ENCODE measurements at regions not wholly inside any gene's neighbourhood (a gene's known extent, or its start where the extent isn't known, plus 50 kb on each side); places are given as distances from the start of the nearest gene placed in this dataset.

DNA sequence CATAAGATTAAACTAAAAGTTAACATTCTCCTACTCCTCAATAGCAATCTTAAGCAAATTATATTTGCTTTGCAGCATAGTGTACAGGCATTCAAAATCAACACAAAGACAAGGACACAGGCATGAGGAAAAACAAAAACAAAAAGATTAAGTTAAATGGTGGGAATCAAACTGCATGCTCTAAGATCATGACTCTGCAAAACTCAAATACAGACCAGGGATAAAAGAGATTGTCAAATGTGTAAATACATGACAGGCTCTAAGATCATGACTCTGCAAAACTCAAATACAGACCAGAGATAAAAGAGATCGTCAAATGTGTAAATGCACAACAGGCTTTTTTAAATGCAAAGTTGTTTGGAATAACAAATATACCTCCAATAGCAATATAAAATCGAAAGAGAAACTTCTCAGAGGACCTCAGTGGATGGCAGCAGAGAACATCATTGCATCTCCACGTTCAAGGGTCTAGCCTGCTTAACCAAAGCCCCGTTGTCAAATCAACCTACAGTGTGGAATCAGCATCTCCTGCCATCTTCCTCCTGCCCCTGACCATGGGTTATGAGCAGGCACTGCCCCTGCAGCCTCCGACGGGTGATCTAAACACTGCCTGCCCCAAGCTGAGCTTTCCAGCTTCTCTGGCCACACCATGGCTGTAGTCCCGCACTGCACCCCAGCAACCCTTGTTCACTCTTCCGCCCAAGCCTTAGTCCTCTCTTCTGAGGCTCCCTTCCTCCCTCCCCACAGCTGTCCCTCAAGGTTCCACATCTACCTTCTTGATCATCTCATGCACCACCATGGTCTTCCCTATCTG lies 446.1 kb downstream of the SOX9 start:
- Histone ChIP-seq H3K9me2 (replicated peaks; ENCODE audit: insufficient read depth, low read length) (no peaks in the 10 kb centered on the region), H3K27me3 (ENCODE audit: low read length) (no peaks in the 10 kb centered on the region), H3K4me3 (ENCODE audit: insufficient read depth, low read length, poor library complexity, severe bottlenecking) (no peak overlapping the region), H3K9me3 (ENCODE audit: insufficient read depth, low read length) (no peaks in the 10 kb centered on the region), H3F3A (ENCODE audit: insufficient read depth) (no peaks in the 10 kb centered on the region), H4K20me1 (ENCODE audit: low read depth, low read length) (no peaks in the 10 kb centered on the region), H2AFZ (ENCODE audit: low read depth, low read length, severe bottlenecking) (no peak overlapping the region), H3K4me2 (ENCODE audit: low read depth, low read length, poor library complexity, severe bottlenecking) (no peak overlapping the region), H3K9ac (ENCODE audit: low read length) (no peak overlapping the region), H3K36me3 (ENCODE audit: low read length) (no peaks in the 10 kb centered on the region), H3K79me2 (ENCODE audit: insufficient read depth, low read length) (no peaks in the 10 kb centered on the region), H3K27ac (ENCODE audit: low read depth, low read length) (no peak overlapping the region)
- TF ChIP-seq, protein P1, sequence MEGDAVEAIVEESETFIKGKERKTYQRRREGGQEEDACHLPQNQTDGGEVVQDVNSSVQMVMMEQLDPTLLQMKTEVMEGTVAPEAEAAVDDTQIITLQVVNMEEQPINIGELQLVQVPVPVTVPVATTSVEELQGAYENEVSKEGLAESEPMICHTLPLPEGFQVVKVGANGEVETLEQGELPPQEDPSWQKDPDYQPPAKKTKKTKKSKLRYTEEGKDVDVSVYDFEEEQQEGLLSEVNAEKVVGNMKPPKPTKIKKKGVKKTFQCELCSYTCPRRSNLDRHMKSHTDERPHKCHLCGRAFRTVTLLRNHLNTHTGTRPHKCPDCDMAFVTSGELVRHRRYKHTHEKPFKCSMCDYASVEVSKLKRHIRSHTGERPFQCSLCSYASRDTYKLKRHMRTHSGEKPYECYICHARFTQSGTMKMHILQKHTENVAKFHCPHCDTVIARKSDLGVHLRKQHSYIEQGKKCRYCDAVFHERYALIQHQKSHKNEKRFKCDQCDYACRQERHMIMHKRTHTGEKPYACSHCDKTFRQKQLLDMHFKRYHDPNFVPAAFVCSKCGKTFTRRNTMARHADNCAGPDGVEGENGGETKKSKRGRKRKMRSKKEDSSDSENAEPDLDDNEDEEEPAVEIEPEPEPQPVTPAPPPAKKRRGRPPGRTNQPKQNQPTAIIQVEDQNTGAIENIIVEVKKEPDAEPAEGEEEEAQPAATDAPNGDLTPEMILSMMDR (IDR thresholded peaks at IDR 0.05; ENCODE audit: insufficient read depth, low read length, poor library complexity, severe bottlenecking), result no peak
- no peak for TF ChIP-seq EZH2phosphoT487 (conservative IDR thresholded peaks at IDR 0.05; ENCODE audit: low read length)

DNA sequence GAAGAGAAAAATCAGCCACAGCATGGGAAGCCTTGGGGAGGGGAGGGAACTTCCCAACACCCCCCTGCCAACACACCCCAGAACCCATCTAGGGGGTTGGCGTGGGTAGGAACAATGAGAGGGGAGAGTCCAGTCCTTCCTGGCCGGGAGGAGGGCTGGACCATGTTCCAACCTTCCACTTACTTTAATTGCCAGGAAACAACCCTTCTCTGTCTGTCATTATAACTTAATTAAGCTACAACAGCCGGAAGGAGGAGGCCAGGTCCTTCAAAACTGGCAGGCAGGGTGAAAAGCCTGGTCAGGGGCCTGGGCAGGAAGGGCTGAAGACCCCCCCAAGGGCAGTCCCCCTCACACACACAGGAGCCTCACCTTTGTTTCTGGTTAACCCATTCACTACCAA lies 447.0 kb downstream of the SOX9 start:
- TF ChIP-seq, protein P1 (IDR thresholded peaks at IDR 0.05; ENCODE audit: insufficient read depth, low read length, poor library complexity, severe bottlenecking), result no peak
- TF ChIP-seq EZH2phosphoT487 (conservative IDR thresholded peaks at IDR 0.05; ENCODE audit: low read length), result no peak
- H3K27me3 ChIP-seq (ENCODE audit: low read length), result no peaks in the 10 kb centered on the region
- H3K9ac ChIP-seq (ENCODE audit: low read length), result no peak overlapping the region
- H3K4me2 ChIP-seq (ENCODE audit: low read depth, low read length, poor library complexity, severe bottlenecking), result no peak overlapping the region
- H2AFZ ChIP-seq (ENCODE audit: low read depth, low read length, severe bottlenecking), result no peak overlapping the region
- no peaks in the 10 kb centered on the region for H4K20me1 ChIP-seq (ENCODE audit: low read depth, low read length)
- H3K9me2 ChIP-seq (replicated peaks; ENCODE audit: insufficient read depth, low read length), result no peaks in the 10 kb centered on the region
- H3F3A ChIP-seq (ENCODE audit: insufficient read depth), result no peaks in the 10 kb centered on the region
- no peak overlapping the region for H3K27ac ChIP-seq (ENCODE audit: low read depth, low read length)
- no peaks in the 10 kb centered on the region for H3K9me3 ChIP-seq (ENCODE audit: insufficient read depth, low read length)
- no peaks in the 10 kb centered on the region for H3K36me3 ChIP-seq (ENCODE audit: low read length)
- no peak overlapping the region for H3K4me3 ChIP-seq (ENCODE audit: insufficient read depth, low read length, poor library complexity, severe bottlenecking)
- no peaks in the 10 kb centered on the region for H3K79me2 ChIP-seq (ENCODE audit: insufficient read depth, low read length)

DNA sequence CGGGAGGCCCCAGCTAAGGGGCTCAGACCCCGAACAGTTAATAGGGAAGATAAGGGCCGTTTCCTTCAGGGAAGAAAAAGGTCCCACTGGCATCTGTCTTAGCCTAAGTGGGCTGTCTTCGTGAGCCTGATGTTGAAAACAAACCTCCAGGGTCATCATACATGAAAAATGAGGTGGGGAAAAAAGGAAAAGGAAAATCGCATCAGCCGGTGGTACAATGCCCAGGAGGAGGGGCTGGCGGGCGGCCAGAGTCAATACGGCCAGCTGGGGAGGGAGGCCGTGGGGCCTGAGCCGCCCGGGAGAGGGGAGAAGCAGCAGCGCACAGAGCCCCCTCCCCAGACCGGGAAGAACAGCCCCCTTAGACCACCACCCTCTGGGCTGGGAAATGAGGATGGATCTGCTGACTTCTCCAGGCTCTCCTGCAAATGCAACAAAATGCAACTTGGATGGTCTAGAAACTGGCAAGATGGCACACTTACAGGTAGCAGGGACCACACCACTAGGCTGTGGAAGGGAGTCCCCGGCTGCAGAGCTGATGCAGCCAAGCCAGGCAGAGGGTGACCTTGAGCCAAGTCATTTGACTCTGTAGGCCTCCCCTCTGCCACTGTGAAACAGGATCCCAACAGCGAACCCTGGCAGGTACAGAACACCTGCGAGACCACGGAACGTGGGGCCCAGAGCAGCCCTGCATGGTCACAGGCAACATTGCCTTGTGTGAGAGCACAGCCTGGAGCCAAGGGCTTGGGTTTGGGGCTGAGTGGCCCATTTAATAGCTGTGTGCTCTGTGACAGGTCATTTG lies 448.5 kb downstream of the SOX9 start:
- Histone ChIP-seq H3K9ac (ENCODE audit: low read length) (no peak overlapping the region), H3K27me3 (ENCODE audit: low read length) (no peaks in the 10 kb centered on the region), H3K4me2 (ENCODE audit: low read depth, low read length, poor library complexity, severe bottlenecking) (no peak overlapping the region), H3K79me2 (ENCODE audit: insufficient read depth, low read length) (no peaks in the 10 kb centered on the region), H3K36me3 (ENCODE audit: low read length) (no peaks in the 10 kb centered on the region), H3K9me3 (ENCODE audit: insufficient read depth, low read length) (no peaks in the 10 kb centered on the region), H3F3A (ENCODE audit: insufficient read depth) (no peaks in the 10 kb centered on the region), H3K9me2 (replicated peaks; ENCODE audit: insufficient read depth, low read length) (no peaks in the 10 kb centered on the region), H2AFZ (ENCODE audit: low read depth, low read length, severe bottlenecking) (no peak overlapping the region), H3K4me3 (ENCODE audit: insufficient read depth, low read length, poor library complexity, severe bottlenecking) (no peak overlapping the region), H3K27ac (ENCODE audit: low read depth, low read length) (no peak overlapping the region), H4K20me1 (ENCODE audit: low read depth, low read length) (no peaks in the 10 kb centered on the region)
- TF ChIP-seq, protein P1 (IDR thresholded peaks at IDR 0.05; ENCODE audit: insufficient read depth, low read length, poor library complexity, severe bottlenecking), result no peak
- TF ChIP-seq EZH2phosphoT487 (conservative IDR thresholded peaks at IDR 0.05; ENCODE audit: low read length), result no peak
